ENCODE measurements at regions not wholly inside any gene's neighbourhood (a gene's known extent, or its start where the extent isn't known, plus 50 kb on each side); places are given as distances from the start of the nearest gene placed in this dataset.

DNA sequence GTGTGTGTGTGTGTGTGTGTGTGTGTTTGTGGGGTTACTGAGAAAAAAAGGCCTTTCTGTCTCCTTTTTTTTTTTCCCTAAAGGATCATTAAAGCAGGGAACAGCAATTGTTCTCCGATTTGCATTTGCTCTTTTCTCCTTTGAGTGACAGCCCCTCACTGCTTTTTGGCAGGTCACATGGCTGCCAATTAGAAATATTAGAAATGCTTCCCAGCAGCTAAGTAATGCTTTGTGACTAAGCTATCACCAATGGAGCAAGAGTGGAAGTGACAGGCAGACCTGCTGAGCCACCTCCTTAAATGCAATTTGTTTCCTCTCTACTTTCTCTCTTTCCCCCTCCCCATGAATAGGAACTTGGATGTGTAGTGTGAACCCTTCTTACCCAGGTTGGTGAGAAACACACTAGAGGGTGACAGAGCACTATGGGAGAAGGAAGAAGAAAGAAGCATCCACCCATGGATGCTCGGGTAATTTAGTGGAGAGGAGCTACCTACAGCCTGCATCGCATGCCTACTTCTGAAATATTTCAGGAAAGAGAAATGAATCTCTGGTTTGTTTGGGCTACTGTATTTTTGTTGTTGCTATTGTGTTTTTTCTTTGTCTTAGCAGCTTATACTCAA, 165.2 kb upstream of the PDZRN3 start:
- TF ChIP-seq, protein P1, sequence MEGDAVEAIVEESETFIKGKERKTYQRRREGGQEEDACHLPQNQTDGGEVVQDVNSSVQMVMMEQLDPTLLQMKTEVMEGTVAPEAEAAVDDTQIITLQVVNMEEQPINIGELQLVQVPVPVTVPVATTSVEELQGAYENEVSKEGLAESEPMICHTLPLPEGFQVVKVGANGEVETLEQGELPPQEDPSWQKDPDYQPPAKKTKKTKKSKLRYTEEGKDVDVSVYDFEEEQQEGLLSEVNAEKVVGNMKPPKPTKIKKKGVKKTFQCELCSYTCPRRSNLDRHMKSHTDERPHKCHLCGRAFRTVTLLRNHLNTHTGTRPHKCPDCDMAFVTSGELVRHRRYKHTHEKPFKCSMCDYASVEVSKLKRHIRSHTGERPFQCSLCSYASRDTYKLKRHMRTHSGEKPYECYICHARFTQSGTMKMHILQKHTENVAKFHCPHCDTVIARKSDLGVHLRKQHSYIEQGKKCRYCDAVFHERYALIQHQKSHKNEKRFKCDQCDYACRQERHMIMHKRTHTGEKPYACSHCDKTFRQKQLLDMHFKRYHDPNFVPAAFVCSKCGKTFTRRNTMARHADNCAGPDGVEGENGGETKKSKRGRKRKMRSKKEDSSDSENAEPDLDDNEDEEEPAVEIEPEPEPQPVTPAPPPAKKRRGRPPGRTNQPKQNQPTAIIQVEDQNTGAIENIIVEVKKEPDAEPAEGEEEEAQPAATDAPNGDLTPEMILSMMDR (IDR thresholded peaks at IDR 0.05) = peak; percentile 15; the same call in 1 of the 2 replicates
- TF ChIP-seq TAF1 (IDR thresholded peaks at IDR 0.05; ENCODE audit: borderline replicate concordance, low read depth, low read length) = no peak
- no peak for TF ChIP-seq SMC3 (IDR thresholded peaks at IDR 0.05; ENCODE audit: low read depth, low read length)
- TF ChIP-seq TEAD4 (IDR thresholded peaks at IDR 0.05; ENCODE audit: borderline replicate concordance, insufficient read depth) = no peak
- no peak for TF ChIP-seq CHD2 (IDR thresholded peaks at IDR 0.05; ENCODE audit: low read length, partially characterized antibody)
- TF ChIP-seq POLR2AphosphoS5 (IDR thresholded peaks at IDR 0.05; ENCODE audit: low read depth, low read length) = no peak
- TF ChIP-seq EP300 (IDR thresholded peaks at IDR 0.05; ENCODE audit: borderline replicate concordance in 1 of 2, low read depth in 1 of 2, low read length in 1 of 2) = no peak
